Stimulated activated CD8-positive, alpha-beta memory T cell treated with anti-CD3 and anti-CD28 coated beads, Interleukin-15, amount 100 ng/mL, for 48 hours (primary cell): ENCODE measurements at regions not wholly inside any gene's neighbourhood (a gene's known extent, or its start where the extent isn't known, plus 50 kb on each side); places are given as distances from the start of the nearest gene placed in this dataset.
"Not testable (repeated sequence)": the region's sequence is repeated elsewhere in the genome, so short reads cannot be mapped to it uniquely, and the experiment has no call there.

Experiments used
- DNase-seq, 2 donors: peaks; one replicate each; pipeline ENCODE4 v3.0.0-alpha.2; 2020; ENCODE audit warnings: low read depth in 2 of 2

GRCh38 chr4:27720010-27720766 is 859.5 kb downstream of the STIM2 start:
- no peak for DNase-seq

GRCh38 chr4:27721193-27721592 is 860.6 kb downstream of the STIM2 start:
- DNase-seq: no peak

- DNase-seq: no peak
These were observed 868.3 kb downstream of the STIM2 start for GRCh38 chr4:27728892-27729291.

GRCh38 chr4:27742816-27743215 is 882.2 kb downstream of the STIM2 start:
- no peak for DNase-seq

GRCh38 chr4:27759611-27760575 is 899.3 kb downstream of the STIM2 start:
- DNase-seq: no peak

- DNase-seq: no peak
These were observed 903.3 kb downstream of the STIM2 start for GRCh38 chr4:27763830-27764525.

- DNase-seq: no peak
These were observed 903.8 kb downstream of the STIM2 start for GRCh38 chr4:27764526-27764837.

GRCh38 chr4:27770895-27771294 is 910.3 kb downstream of the STIM2 start:
- DNase-seq: no peak

GRCh38 chr4:27775156-27775555 is 914.5 kb downstream of the STIM2 start:
- no peak for DNase-seq

GRCh38 chr4:27779827-27780226 is 919.2 kb downstream of the STIM2 start:
- DNase-seq: no peak

GRCh38 chr4:27787195-27787594 is 926.6 kb downstream of the STIM2 start:
- no peak for DNase-seq

GRCh38 chr4:27789773-27790172 is 929.1 kb downstream of the STIM2 start:
- DNase-seq: no peak

GRCh38 chr4:27790911-27791310 is 930.3 kb downstream of the STIM2 start:
- DNase-seq: no peak

- no peak for DNase-seq
These were observed 931.0 kb downstream of the STIM2 start for GRCh38 chr4:27791640-27792039.

GRCh38 chr4:27807207-27807606 is 946.6 kb downstream of the STIM2 start:
- no peak for DNase-seq

- DNase-seq: no peak
These were observed 951.3 kb downstream of the STIM2 start for GRCh38 chr4:27811948-27812347.

GRCh38 chr4:27813226-27813625 is 952.6 kb downstream of the STIM2 start:
- DNase-seq: not testable (repeated sequence)

GRCh38 chr4:27813699-27814425 is 953.2 kb downstream of the STIM2 start:
- DNase-seq: not testable (repeated sequence)

GRCh38 chr4:27819246-27819645 is 958.6 kb downstream of the STIM2 start:
- DNase-seq: no peak

- DNase-seq: no peak
These were observed 968.2 kb downstream of the STIM2 start for GRCh38 chr4:27828843-27829242.

- DNase-seq: no peak
These were observed 969.6 kb downstream of the STIM2 start for GRCh38 chr4:27830251-27830650.

GRCh38 chr4:27835851-27836250 is 975.2 kb downstream of the STIM2 start:
- no peak for DNase-seq
